Left lung (tissue), 4 donors: ENCODE measurements at regions not wholly inside any gene's neighbourhood (a gene's known extent, or its start where the extent isn't known, plus 50 kb on each side); places are given as distances from the start of the nearest gene placed in this dataset.
A peak's percentile ranks its signal among the peaks of the same experiment; 100 is the strongest.

Experiments used
- ATAC-seq: fragments of 200-7000 bp; cut with Tn5 transposase; one replicate; pipeline ENCODE4 v1.9.1; 2020; ENCODE audit warnings: moderate library complexity
- DNase-seq, 4 donors: peaks; one replicate each; pipeline ENCODE4 v3.0.0-alpha.2; 2013 to 2020
- H3K27ac ChIP-seq, 2 donors: fragments of 200-600 bp; sonication (generic) in 1 of 2; one replicate each; pipeline versions ENCODE4 v1.5.0 to v1.8.0; 2020 to 2021
- H3K27me3 ChIP-seq, 2 donors: fragments of 200-600 bp; sonication (generic) in 1 of 2; one replicate each; pipeline versions ENCODE4 v1.5.0 to v1.8.0; 2020 to 2021
- H3K36me3 ChIP-seq, 2 donors: fragments of 200-600 bp; sonication (generic) in 1 of 2; one replicate each; pipeline versions ENCODE4 v1.5.0 to v1.8.0; 2020 to 2021
- H3K4me1 ChIP-seq, 2 donors: fragments of 200-600 bp; one replicate each; pipeline ENCODE4 v1.8.0; 2021
- H3K4me3 ChIP-seq, 2 donors: fragments of 200-600 bp; sonication (generic) in 1 of 2; one replicate each; pipeline versions ENCODE4 v1.5.0 to v1.8.0; 2020 to 2021; ENCODE audit warnings: mild to moderate bottlenecking in 1 of 2
- H3K9me3 ChIP-seq, 2 donors: fragments of 200-600 bp; sonication (generic) in 1 of 2; one replicate each; pipeline versions ENCODE4 v1.5.0 to v1.8.0; 2020 to 2021
- CTCF ChIP-seq, 2 donors: fragments of 200-600 bp; sonication (generic) in 1 of 2; IDR thresholded peaks; one replicate each; pipeline versions ENCODE4 v1.5.0 to v1.8.0; 2021; ENCODE audit warnings: antibody characterized with exemption in 2 of 2
- intact Hi-C, 2 donors: fragments of 100-400 bp; cut with DNase I; formaldehyde crosslinking; loops; one replicate each; pipeline versions ENCODE4 v1.11.2 to v1.14.2; 2022
- donor health status: DM: no; HTN: yes; CAD: no.
- donor health status: DM: no; HTN: no; CAD: no.

GRCh38 chr13:63075126-63075525 is 1659.5 kb upstream of the PCDH20 start:
- Histone ChIP-seq H3K4me3 (no peak overlapping the region), H3K27me3 (no peaks in the 10 kb centered on the region)
- ATAC-seq, result no peak

GRCh38 chr13:63050287-63050686 is 1634.6 kb upstream of the PCDH20 start:
- H3K36me3 ChIP-seq, result no peaks in the 10 kb centered on the region
- H3K27ac ChIP-seq, result no peak overlapping the region
- ATAC-seq (no peak), DNase-seq (no peak)
- TF ChIP-seq CTCF (IDR thresholded peaks at IDR 0.05), result no peak
- H3K9me3 ChIP-seq, result peaks cover 0 to 10% of the 10 kb centered on the region in 2 donors
- no peaks in the 10 kb centered on the region for H3K27me3 ChIP-seq
- no peak overlapping the region for H3K4me3 ChIP-seq
- H3K4me1 ChIP-seq, result no peaks in the 10 kb centered on the region
- intact Hi-C loops, result no loop called here

More at GRCh38 chr13:63075126-63075525, 1659.5 kb upstream of the PCDH20 start:
- no peak for DNase-seq
- no peak for TF ChIP-seq CTCF (IDR thresholded peaks at IDR 0.05)
- H3K4me1 ChIP-seq, result no peaks in the 10 kb centered on the region
- H3K9me3 ChIP-seq, result peaks cover 0 to 13% of the 10 kb centered on the region in 2 donors
- intact Hi-C loops, result no loop called here
- no peak overlapping the region for H3K27ac ChIP-seq
- H3K36me3 ChIP-seq, result no peaks in the 10 kb centered on the region

GRCh38 chr13:63048653-63049052 is 1633.0 kb upstream of the PCDH20 start:
- TF ChIP-seq CTCF (IDR thresholded peaks at IDR 0.05), result no peak
- ATAC-seq, result no peak
- intact Hi-C loops, result no loop called here
- DNase-seq, result no peak
- Histone ChIP-seq H3K4me1 (no peaks in the 10 kb centered on the region), H3K9me3 (peaks cover 0 to 2% of the 10 kb centered on the region in 2 donors), H3K27ac (no peak overlapping the region), H3K36me3 (no peaks in the 10 kb centered on the region), H3K27me3 (no peaks in the 10 kb centered on the region), H3K4me3 (no peak overlapping the region)

GRCh38 chr13:63044589-63045313 is 1629.1 kb upstream of the PCDH20 start:
- H3K27me3 ChIP-seq, result no peaks in the 10 kb centered on the region
- intact Hi-C loops, result no loop called here
- no peaks in the 10 kb centered on the region for H3K36me3 ChIP-seq
- no peaks in the 10 kb centered on the region for H3K4me1 ChIP-seq
- no peak overlapping the region for H3K4me3 ChIP-seq
- TF ChIP-seq CTCF (IDR thresholded peaks at IDR 0.05), result no peak
- no peak overlapping the region for H3K27ac ChIP-seq
- H3K9me3 ChIP-seq, result no peaks in the 10 kb centered on the region
- DNase-seq (no peak), ATAC-seq (peak; percentile 48)

GRCh38 chr13:63042686-63043085 is 1627.0 kb upstream of the PCDH20 start:
- no peak for TF ChIP-seq CTCF (IDR thresholded peaks at IDR 0.05)
- ATAC-seq (no peak), DNase-seq (no peak)
- H3K36me3 ChIP-seq, result no peaks in the 10 kb centered on the region
- no peak overlapping the region for H3K27ac ChIP-seq
- no peaks in the 10 kb centered on the region for H3K27me3 ChIP-seq
- H3K4me1 ChIP-seq, result no peaks in the 10 kb centered on the region
- H3K4me3 ChIP-seq, result no peak overlapping the region
- intact Hi-C loops, result no loop called here
- H3K9me3 ChIP-seq, result no peaks in the 10 kb centered on the region
